Vagina (tissue), 2 donors: ENCODE measurements at regions not wholly inside any gene's neighbourhood (a gene's known extent, or its start where the extent isn't known, plus 50 kb on each side); places are given as distances from the start of the nearest gene placed in this dataset.

ENCODE experiments used
- CTCF ChIP-seq, 3 experiments: fragments of 450-650 bp in 2 of 3; fragments of 200-600 bp in 1 of 3; sonication (generic) in 1 of 3; IDR thresholded peaks; one replicate each; pipeline ENCODE4 v1.5.1; 2017 to 2019; ENCODE audit warnings: antibody characterized with exemption in 3 of 3, mild to moderate bottlenecking in 2 of 3, moderate library complexity in 2 of 3
- POLR2A ChIP-seq, 2 donors: fragments of 450-650 bp; IDR thresholded peaks; one replicate each; pipeline ENCODE4 v1.6.1; 2017; ENCODE audit warnings: antibody characterized with exemption in 2 of 2, mild to moderate bottlenecking in 2 of 2, moderate library complexity in 2 of 2
- POLR2AphosphoS5 ChIP-seq, 2 donors: sonication (generic); formaldehyde crosslinking; IDR thresholded peaks; one replicate each; pipeline ENCODE4 v1.9.0; 2017; ENCODE audit warnings: antibody characterized with exemption in 2 of 2, mild to moderate bottlenecking in 2 of 2, low read depth in 1 of 2; ENCODE audit not compliant: insufficient read depth in 1 of 2

GRCh38 chr10:121310151-121310711 lies 288.0 kb downstream of the FGFR2 start:
- TF ChIP-seq CTCF (IDR thresholded peaks at IDR 0.05) (no peak), POLR2A (IDR thresholded peaks at IDR 0.05) (no peak), POLR2AphosphoS5 (IDR thresholded peaks at IDR 0.05; ENCODE audit: insufficient read depth in 1 of 2, low read depth in 1 of 2) (no peak)
